ENCODE measurements at regions not wholly inside any gene's neighbourhood (a gene's known extent, or its start where the extent isn't known, plus 50 kb on each side); places are given as distances from the start of the nearest gene placed in this dataset.

DNA sequence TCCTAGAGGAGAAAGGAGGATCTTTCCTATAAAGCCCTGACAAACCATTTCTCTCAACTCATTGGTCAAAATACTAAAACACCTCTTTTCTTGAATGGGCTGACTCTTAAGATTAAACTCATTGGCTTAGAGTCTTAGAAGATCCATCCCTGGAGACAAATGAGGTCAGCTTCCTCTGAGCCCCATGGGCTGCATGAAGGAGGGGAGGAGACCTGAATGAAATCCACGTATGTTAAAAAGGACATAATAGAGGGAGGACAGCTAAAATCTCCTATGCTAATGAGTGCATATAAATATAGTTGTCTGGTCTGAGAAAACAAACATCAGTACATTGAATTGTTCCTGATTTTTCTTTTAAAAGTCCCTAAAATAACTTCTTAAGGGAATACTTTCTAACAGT, 255.0 kb downstream of the TBL1XR1 start:
- Histone ChIP-seq H3T11ph (ENCODE audit: low read length) (no peak overlapping the region), H3K4me2 (ENCODE audit: insufficient read depth, insufficient read length, low read length) (no peak overlapping the region), H2BK5ac (ENCODE audit: insufficient read length, low read length) (no peak overlapping the region), H3K9me3 (ENCODE audit: control insufficient read depth, low read depth, low read length) (no peaks in the 10 kb centered on the region), H3K4ac (ENCODE audit: low read depth, low read length) (no peak overlapping the region), H3K56ac (ENCODE audit: insufficient read length, low read depth, low read length) (no peak overlapping the region), H3K9ac (ENCODE audit: extremely low read depth, insufficient read length, low read length) (no peak overlapping the region), H2BK20ac (ENCODE audit: low read depth, low read length, poor library complexity, severe bottlenecking) (no peak overlapping the region), H3K23ac (ENCODE audit: insufficient read length, low read depth, low read length) (no peak overlapping the region), H2BK15ac (ENCODE audit: low read depth, low read length) (no peak overlapping the region), H3K27ac (ENCODE audit: insufficient read length, low read depth, low read length) (no peak overlapping the region), H4K91ac (ENCODE audit: insufficient read length, low read depth, low read length) (no peak overlapping the region), H3K14ac (ENCODE audit: insufficient read depth, low read length) (no peak overlapping the region), H2AFZ (ENCODE audit: low read length) (no peak overlapping the region), H2AK5ac (ENCODE audit: insufficient read length, low read length) (no peak overlapping the region), H2BK12ac (ENCODE audit: insufficient read length, low read depth, low read length) (no peak overlapping the region), H3K27me3 (ENCODE audit: insufficient read depth, low read length) (no peaks in the 10 kb centered on the region), H4K20me1 (ENCODE audit: control insufficient read depth, insufficient read depth, insufficient read length) (no peaks in the 10 kb centered on the region), H4K8ac (replicated peaks; ENCODE audit: insufficient read length, low read depth, low read length) (no peak overlapping the region), H3K79me2 (ENCODE audit: insufficient read depth, low read length) (no peaks in the 10 kb centered on the region), H4K5ac (ENCODE audit: insufficient read length, low read depth, low read length) (no peak overlapping the region), H3K23me2 (ENCODE audit: insufficient read length, low read depth, low read length, poor library complexity, severe bottlenecking) (no peaks in the 10 kb centered on the region), H3K18ac (ENCODE audit: insufficient read length, low read depth, low read length) (no peak overlapping the region), H3K79me1 (ENCODE audit: insufficient read depth, low read depth, low read length, poor library complexity, severe bottlenecking) (no peaks in the 10 kb centered on the region), H3K4me1 (ENCODE audit: insufficient read depth, low read length) (no peaks in the 10 kb centered on the region), H2BK120ac (ENCODE audit: low read depth, low read length, poor library complexity, severe bottlenecking) (no peak overlapping the region)
- Mint-ChIP-seq H3K27ac (peak overlapping the region in 1 of 3 experiments; percentile 62; a peak in 1 of 7 replicates), H3K9me3 (no peaks in the 10 kb centered on the region), H3K27me3 (ENCODE audit: low read depth) (no peaks in the 10 kb centered on the region; the same call in 1 of the 2 replicates), H3K36me3 (ENCODE audit: insufficient read depth in 1 of 3, low read depth in 3 of 3) (no peaks in the 10 kb centered on the region), H3K4me1 (peaks cover 6 to 12% of the 10 kb centered on the region in 2 experiments; a peak in 2 of 4 replicates), H3K4me3 (no peak overlapping the region)
- TF ChIP-seq, protein P1, sequence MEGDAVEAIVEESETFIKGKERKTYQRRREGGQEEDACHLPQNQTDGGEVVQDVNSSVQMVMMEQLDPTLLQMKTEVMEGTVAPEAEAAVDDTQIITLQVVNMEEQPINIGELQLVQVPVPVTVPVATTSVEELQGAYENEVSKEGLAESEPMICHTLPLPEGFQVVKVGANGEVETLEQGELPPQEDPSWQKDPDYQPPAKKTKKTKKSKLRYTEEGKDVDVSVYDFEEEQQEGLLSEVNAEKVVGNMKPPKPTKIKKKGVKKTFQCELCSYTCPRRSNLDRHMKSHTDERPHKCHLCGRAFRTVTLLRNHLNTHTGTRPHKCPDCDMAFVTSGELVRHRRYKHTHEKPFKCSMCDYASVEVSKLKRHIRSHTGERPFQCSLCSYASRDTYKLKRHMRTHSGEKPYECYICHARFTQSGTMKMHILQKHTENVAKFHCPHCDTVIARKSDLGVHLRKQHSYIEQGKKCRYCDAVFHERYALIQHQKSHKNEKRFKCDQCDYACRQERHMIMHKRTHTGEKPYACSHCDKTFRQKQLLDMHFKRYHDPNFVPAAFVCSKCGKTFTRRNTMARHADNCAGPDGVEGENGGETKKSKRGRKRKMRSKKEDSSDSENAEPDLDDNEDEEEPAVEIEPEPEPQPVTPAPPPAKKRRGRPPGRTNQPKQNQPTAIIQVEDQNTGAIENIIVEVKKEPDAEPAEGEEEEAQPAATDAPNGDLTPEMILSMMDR (conservative IDR thresholded peaks at IDR 0.05), result no peak
- DNase-seq, result no peak
- no CpG with 5 or more reads among the region's 1 CpG for WGBS (ENCODE audit: extremely low coverage, insufficient read length, low lambda C conversion rate)

All from H9 (cell line).